GM18498 (cell line): ENCODE measurements at regions not wholly inside any gene's neighbourhood (a gene's known extent, or its start where the extent isn't known, plus 50 kb on each side); places are given as distances from the start of the nearest gene placed in this dataset.

Source experiments
- ATAC-seq: cut with Tn5 transposase; IDR thresholded peaks from one replicate; pipeline ENCODE4 v1.9.1; 2021; ENCODE audit warnings: mild to moderate bottlenecking, moderate library complexity; ENCODE audit not compliant: unreplicated experiment

- ATAC-seq = no peak
These were observed 139.2 kb downstream of the SLC4A3 start for GRCh38 chr2:219766658-219767057.

GRCh38 chr2:219769090-219769910 lies 141.9 kb downstream of the SLC4A3 start:
- ATAC-seq = no peak

GRCh38 chr2:219772103-219772635 lies 144.7 kb downstream of the SLC4A3 start:
- ATAC-seq = no peak

GRCh38 chr2:219772697-219773096 lies 145.3 kb downstream of the SLC4A3 start:
- no peak for ATAC-seq

GRCh38 chr2:219775506-219775905 lies 148.1 kb downstream of the SLC4A3 start:
- no peak for ATAC-seq

- ATAC-seq = no peak
These were observed 150.0 kb downstream of the SLC4A3 start for GRCh38 chr2:219777388-219777787.

- ATAC-seq = no peak
These were observed 150.8 kb downstream of the SLC4A3 start for GRCh38 chr2:219778189-219778588.

GRCh38 chr2:219782737-219783348 lies 155.4 kb downstream of the SLC4A3 start:
- no peak for ATAC-seq

GRCh38 chr2:219783359-219783975 lies 156.0 kb downstream of the SLC4A3 start:
- ATAC-seq = no peak

- no peak for ATAC-seq
These were observed 156.7 kb downstream of the SLC4A3 start for GRCh38 chr2:219784178-219784577.

- no peak for ATAC-seq
These were observed 162.0 kb downstream of the SLC4A3 start for GRCh38 chr2:219789476-219789875.

GRCh38 chr2:219792446-219792845 lies 165.0 kb downstream of the SLC4A3 start:
- no peak for ATAC-seq

- ATAC-seq = no peak
These were observed 171.0 kb downstream of the SLC4A3 start for GRCh38 chr2:219798430-219798829.

- no peak for ATAC-seq
These were observed 175.9 kb downstream of the SLC4A3 start for GRCh38 chr2:219803294-219803693.

GRCh38 chr2:219810895-219811294 lies 183.5 kb downstream of the SLC4A3 start:
- ATAC-seq = no peak

GRCh38 chr2:219812672-219813071 lies 185.2 kb downstream of the SLC4A3 start:
- ATAC-seq = no peak

- no peak for ATAC-seq
These were observed 193.3 kb downstream of the SLC4A3 start for GRCh38 chr2:219820767-219821166.

- ATAC-seq = no peak
These were observed 196.1 kb downstream of the SLC4A3 start for GRCh38 chr2:219823574-219823973.

- ATAC-seq = no peak
These were observed 197.6 kb downstream of the SLC4A3 start for GRCh38 chr2:219824996-219825395.

GRCh38 chr2:219828127-219828526 lies 200.7 kb downstream of the SLC4A3 start:
- no peak for ATAC-seq

- ATAC-seq = no peak
These were observed 202.4 kb downstream of the SLC4A3 start for GRCh38 chr2:219829667-219830352.
